ENCODE measurements at regions not wholly inside any gene's neighbourhood (a gene's known extent, or its start where the extent isn't known, plus 50 kb on each side); places are given as distances from the start of the nearest gene placed in this dataset.

- DNase-seq: no peak
These were observed 1085.5 kb downstream of the BRD1 start for GRCh38 chr22:48742191-48742555.

- DNase-seq: no peak
These were observed 1086.1 kb downstream of the BRD1 start for GRCh38 chr22:48741540-48741939.

GRCh38 chr22:48740731-48741405 lies 1086.8 kb downstream of the BRD1 start:
- DNase-seq: no peak

- no peak for DNase-seq
These were observed 1087.5 kb downstream of the BRD1 start for GRCh38 chr22:48740086-48740730.

GRCh38 chr22:48739348-48740085 lies 1088.2 kb downstream of the BRD1 start:
- DNase-seq: no peak

GRCh38 chr22:48738204-48738980 lies 1089.3 kb downstream of the BRD1 start:
- no peak for DNase-seq

GRCh38 chr22:48737461-48738203 lies 1090.0 kb downstream of the BRD1 start:
- DNase-seq: no peak

GRCh38 chr22:48736593-48737460 lies 1090.8 kb downstream of the BRD1 start:
- DNase-seq: no peak

GRCh38 chr22:48734961-48735360 lies 1092.7 kb downstream of the BRD1 start:
- DNase-seq: no peak

- no peak for DNase-seq
These were observed 1093.3 kb downstream of the BRD1 start for GRCh38 chr22:48734359-48734758.

- no peak for DNase-seq
These were observed 1098.0 kb downstream of the BRD1 start for GRCh38 chr22:48729499-48730171.

- no peak for DNase-seq
These were observed 1100.1 kb downstream of the BRD1 start for GRCh38 chr22:48727454-48728058.

- no peak for DNase-seq
These were observed 1102.8 kb downstream of the BRD1 start for GRCh38 chr22:48724899-48725298.

- DNase-seq: no peak
These were observed 1105.0 kb downstream of the BRD1 start for GRCh38 chr22:48722661-48723060.

- DNase-seq: no peak
These were observed 1106.3 kb downstream of the BRD1 start for GRCh38 chr22:48721395-48721669.

- no peak for DNase-seq
These were observed 1106.8 kb downstream of the BRD1 start for GRCh38 chr22:48720662-48721394.

GRCh38 chr22:48719978-48720661 lies 1107.6 kb downstream of the BRD1 start:
- DNase-seq: peak in 1 of 2 experiments; percentile 13

- no peak for DNase-seq
These were observed 1108.7 kb downstream of the BRD1 start for GRCh38 chr22:48718818-48719500.

Measured in NCI-H1930 (cell line).